ENCODE measurements at regions not wholly inside any gene's neighbourhood (a gene's known extent, or its start where the extent isn't known, plus 50 kb on each side); places are given as distances from the start of the nearest gene placed in this dataset.
"Not testable (repeated sequence)": the region's sequence is repeated elsewhere in the genome, so short reads cannot be mapped to it uniquely, and the experiment has no call there.

- Mint-ChIP-seq H3K4me3 (no peak overlapping the region), H3K9me3 (peaks cover 8% of the 10 kb centered on the region), H3K36me3 (ENCODE audit: low read depth) (no peaks in the 10 kb centered on the region), H3K27me3 (ENCODE audit: low read depth, poor library complexity) (peaks cover 2% of the 10 kb centered on the region), H3K4me1 (peaks cover 31% of the 10 kb centered on the region), H3K27ac (peak overlapping the region; percentile 66)
- no peak for DNase-seq
- TF ChIP-seq CTCF (IDR thresholded peaks at IDR 0.05): no peak
These were observed 81.4 kb upstream of the ELAC2 start for GRCh38 chr17:13099089-13099735.

DNA sequence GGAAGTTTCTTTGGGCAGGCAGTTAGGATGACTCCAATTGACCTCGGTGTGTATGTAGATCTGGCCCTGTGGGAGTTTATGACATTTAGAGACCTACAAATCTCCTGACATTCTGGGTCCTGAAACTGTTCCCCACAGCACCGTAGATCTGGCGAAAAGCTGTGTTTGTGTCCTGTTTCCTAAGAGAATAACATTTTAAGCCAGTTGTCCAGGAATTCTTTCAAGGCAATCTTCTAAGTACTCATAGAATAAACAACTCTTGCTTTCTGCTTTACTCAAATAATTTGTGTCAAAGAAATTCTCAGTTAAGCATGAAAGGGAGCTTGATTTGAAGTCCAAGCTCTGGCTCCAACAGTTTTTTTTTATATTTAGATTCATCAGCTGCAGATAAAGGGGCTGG, 78.5 kb upstream of the ELAC2 start:
- DNase-seq: no peak
- Mint-ChIP-seq H3K4me3 (no peak overlapping the region), H3K27ac (no peak overlapping the region), H3K36me3 (ENCODE audit: low read depth) (no peaks in the 10 kb centered on the region), H3K27me3 (ENCODE audit: low read depth, poor library complexity) (peaks cover 2% of the 10 kb centered on the region), H3K9me3 (no peaks in the 10 kb centered on the region), H3K4me1 (peaks cover 31% of the 10 kb centered on the region)
- no peak for TF ChIP-seq CTCF (IDR thresholded peaks at IDR 0.05)

GRCh38 chr17:13092010-13092409, 74.2 kb upstream of the ELAC2 start:
- H3K36me3 Mint-ChIP-seq (ENCODE audit: low read depth); H3K27me3 Mint-ChIP-seq (ENCODE audit: low read depth, poor library complexity); H3K4me3 Mint-ChIP-seq: not testable (repeated sequence)

GRCh38 chr17:13088666-13089065, 70.8 kb upstream of the ELAC2 start:
- no peak for TF ChIP-seq CTCF (IDR thresholded peaks at IDR 0.05)
- Mint-ChIP-seq H3K4me1 (no peaks in the 10 kb centered on the region), H3K27ac (no peak overlapping the region), H3K27me3 (ENCODE audit: low read depth, poor library complexity) (peaks cover 5% of the 10 kb centered on the region), H3K4me3 (no peak overlapping the region), H3K36me3 (ENCODE audit: low read depth) (no peaks in the 10 kb centered on the region), H3K9me3 (no peaks in the 10 kb centered on the region)
- DNase-seq: no peak

More at GRCh38 chr17:13092010-13092409, 74.2 kb upstream of the ELAC2 start:
- H3K27ac Mint-ChIP-seq, DNase-seq, H3K9me3 Mint-ChIP-seq: not testable (repeated sequence)
- H3K4me1 Mint-ChIP-seq: peaks cover 15% of the 10 kb centered on the region

DNA sequence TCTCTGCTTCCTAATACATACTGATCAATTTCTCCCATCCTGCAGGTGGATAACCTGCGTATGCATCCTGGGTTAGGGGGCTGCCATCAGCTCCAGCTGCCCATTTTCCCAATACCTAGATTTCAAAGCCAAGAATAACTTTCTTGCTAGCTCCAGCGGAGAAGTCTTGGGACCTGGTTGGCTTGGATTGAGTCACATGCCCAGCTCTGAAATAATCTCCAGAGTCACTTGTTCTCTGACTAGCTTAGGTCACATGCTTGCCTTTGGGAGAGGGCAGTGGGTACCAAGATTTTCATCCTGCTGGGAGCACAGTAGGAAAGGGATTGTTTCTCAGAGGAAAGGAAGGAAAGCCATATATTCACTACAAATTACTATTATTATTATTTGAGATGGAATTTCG, 70.0 kb upstream of the ELAC2 start:
- H3K27me3 Mint-ChIP-seq (ENCODE audit: low read depth, poor library complexity): peaks cover 5% of the 10 kb centered on the region

GRCh38 chr17:13086142-13086769, 68.4 kb upstream of the ELAC2 start:
- Mint-ChIP-seq H3K4me1 (peaks cover 8% of the 10 kb centered on the region), H3K27me3 (ENCODE audit: low read depth, poor library complexity) (peaks cover 12% of the 10 kb centered on the region), H3K27ac (no peak overlapping the region), H3K4me3 (no peak overlapping the region), H3K9me3 (peaks cover 20% of the 10 kb centered on the region), H3K36me3 (ENCODE audit: low read depth) (peaks cover 4% of the 10 kb centered on the region)
- DNase-seq: no peak
- TF ChIP-seq CTCF (IDR thresholded peaks at IDR 0.05): no peak

More for the DNA sequence above, 70.0 kb upstream of the ELAC2 start:
- H3K4me3 Mint-ChIP-seq: no peak overlapping the region
- no peak for TF ChIP-seq CTCF (IDR thresholded peaks at IDR 0.05)
- peaks cover 2% of the 10 kb centered on the region for H3K36me3 Mint-ChIP-seq (ENCODE audit: low read depth)
- no peak overlapping the region for H3K27ac Mint-ChIP-seq
- H3K9me3 Mint-ChIP-seq: peaks cover 4% of the 10 kb centered on the region
- no peaks in the 10 kb centered on the region for H3K4me1 Mint-ChIP-seq
- no peak for DNase-seq
